HG03045 (cell line): ENCODE measurements at regions not wholly inside any gene's neighbourhood (a gene's known extent, or its start where the extent isn't known, plus 50 kb on each side); places are given as distances from the start of the nearest gene placed in this dataset.

Source experiments
- ATAC-seq: cut with Tn5 transposase; IDR thresholded peaks from one replicate; pipeline ENCODE4 v1.9.1; 2021; ENCODE audit warnings: mild to moderate bottlenecking, moderate library complexity; ENCODE audit not compliant: unreplicated experiment

GRCh38 chr11:103622296-103622695 is 414.1 kb upstream of the DDI1 start:
- ATAC-seq: no peak

DNA sequence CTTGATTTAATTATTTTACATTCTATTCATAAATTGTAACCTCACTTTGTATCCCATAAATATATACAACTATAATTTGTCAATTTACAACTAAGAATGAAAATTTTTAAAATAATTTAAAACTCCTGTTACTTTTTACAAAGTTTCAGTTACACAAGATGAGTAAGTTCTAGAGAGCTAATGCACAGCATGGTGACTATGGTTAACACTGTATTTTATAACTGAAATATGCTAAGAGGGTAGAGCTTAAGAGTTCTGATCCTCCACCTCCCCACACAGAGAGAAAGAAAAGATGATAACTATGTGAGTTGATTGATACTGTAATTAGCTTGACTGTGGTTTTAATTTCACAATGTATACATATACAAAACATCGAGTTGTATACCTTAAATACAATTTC is 412.5 kb upstream of the DDI1 start:
- no peak for ATAC-seq

DNA sequence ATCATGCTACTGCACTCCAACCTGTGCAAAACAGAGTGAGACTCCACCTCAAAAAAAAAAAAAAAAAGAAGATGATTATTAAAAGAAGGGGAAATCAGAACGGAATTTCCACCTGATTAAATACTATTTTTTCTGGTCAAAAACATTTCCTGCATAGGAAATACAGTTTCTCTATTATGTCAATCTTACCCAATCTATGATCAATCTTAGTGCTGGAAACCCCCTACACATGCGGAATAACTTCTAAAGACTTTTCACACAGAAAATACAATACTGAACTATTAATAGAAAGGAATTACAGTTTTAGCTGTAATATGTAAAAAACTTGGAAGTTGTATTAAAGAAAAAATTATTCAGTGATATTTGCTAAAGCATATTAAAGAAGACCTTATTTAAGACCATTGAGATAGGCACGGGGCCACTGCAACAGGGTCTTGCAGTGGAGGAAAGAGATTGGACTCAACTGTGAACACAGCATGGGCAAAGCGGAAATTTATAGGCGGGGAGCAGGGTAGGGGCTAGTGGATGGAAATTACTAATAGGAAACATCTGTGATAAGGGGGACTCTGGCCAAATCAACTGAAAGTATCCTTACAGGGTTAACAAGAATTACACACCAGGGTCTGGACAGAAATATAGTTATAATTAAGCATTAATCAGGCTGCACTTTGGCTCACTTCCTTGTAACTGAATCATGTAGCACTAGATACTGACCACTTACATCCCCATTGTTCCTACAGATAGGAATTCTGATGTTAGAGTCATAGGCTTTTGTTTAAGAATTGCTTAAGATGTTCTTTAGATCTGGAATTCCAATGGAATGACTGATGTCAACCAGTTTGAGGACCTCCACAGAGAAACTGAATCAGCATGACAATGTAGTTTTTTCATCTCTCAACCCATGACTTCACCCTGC is 411.5 kb upstream of the DDI1 start:
- no peak for ATAC-seq

GRCh38 chr11:103625624-103625965 is 410.8 kb upstream of the DDI1 start:
- ATAC-seq: no peak

GRCh38 chr11:103628121-103628520 is 408.3 kb upstream of the DDI1 start:
- ATAC-seq: no peak

- ATAC-seq: no peak
Observed at GRCh38 chr11:103631841-103632240, 404.6 kb upstream of the DDI1 start.

DNA sequence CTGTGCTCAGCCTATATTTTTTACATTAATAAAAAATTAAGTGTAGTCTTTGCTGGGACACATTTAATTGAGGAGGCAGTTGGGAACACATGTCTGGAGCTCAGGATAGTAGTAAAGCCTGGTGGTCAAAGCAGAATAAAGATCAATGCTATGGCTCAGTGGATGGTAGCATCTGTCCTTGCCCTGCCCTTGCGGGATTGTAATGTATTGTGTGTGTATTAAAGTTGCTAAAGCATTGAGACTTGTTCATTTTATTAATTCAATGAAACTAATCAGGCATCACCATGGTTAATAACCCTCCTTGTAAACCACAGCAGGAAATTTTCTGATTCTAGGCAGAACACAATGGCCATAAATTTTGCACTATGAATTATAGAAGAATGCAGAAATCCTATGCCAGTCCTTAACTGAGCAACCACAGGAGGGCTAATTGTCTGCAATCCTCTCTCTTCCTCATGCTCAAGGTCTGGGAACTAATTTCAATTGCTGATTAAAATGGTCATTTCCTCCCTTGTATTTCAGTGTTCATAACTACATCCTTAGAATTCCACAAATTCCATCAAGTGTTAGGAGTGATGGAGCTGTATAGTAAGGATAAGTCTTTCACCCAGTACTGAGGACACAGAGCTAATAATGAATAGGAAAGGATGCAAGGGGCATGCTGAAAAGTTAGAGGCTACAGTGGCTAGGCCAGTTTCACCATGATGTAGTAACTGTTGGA is 403.2 kb upstream of the DDI1 start:
- no peak for ATAC-seq

DNA sequence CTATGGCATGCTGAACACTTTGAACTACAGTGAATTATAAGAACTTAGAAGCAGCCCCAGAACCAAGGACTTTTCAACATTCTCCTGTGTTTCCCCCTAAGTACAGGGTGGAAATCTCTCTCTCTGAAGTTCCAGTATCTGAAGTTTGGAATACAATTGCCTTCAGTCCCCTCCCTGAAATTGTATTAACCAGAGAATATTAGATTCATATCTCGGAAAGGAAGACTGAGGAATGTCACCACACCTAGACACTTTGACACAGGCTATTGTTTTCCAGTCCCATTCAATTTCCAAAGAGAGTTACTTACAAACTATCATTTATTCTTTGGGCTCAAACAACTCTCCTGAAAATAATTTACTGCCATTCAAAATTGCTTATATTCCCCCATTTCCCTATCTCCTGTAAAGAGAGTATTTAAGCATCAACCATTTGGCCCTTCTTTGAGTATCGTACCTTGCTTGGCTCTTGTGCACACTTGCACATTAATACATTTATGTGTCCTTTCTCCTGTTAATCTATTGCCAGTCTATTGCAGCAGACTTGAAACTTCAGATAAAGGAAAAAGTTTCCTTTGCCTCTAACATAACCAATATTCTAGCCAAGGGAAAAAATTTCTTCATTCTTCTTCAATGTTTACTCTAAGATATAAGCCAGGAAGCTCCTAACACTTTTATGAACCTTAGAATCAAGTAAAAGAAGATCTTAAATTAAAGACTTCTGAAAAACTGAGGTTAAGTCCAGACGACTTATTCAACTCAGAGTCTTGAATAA is 402.4 kb upstream of the DDI1 start:
- ATAC-seq: no peak

- ATAC-seq: no peak
Observed at GRCh38 chr11:103636232-103636631, 400.2 kb upstream of the DDI1 start.

- ATAC-seq: no peak
Observed at GRCh38 chr11:103637295-103637694, 399.1 kb upstream of the DDI1 start.

DNA sequence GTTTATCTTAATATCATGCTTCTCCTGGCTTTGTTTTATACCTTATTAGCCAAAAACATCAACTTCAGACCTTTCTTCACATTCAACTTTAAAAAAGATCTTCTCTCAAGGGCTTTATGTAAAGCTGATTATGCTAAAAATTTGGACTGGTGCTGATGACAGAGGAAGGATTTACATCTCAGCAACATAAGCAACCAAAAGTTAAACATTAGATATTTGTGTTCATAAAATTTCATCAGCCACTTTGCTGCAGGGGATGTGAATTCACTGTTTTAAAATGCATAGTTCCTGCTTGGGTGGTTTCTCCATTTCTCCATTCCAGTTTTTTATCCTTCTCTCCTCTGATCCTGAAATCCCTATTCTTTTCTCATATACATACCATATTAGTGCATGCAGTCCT is 398.6 kb upstream of the DDI1 start:
- ATAC-seq: no peak

DNA sequence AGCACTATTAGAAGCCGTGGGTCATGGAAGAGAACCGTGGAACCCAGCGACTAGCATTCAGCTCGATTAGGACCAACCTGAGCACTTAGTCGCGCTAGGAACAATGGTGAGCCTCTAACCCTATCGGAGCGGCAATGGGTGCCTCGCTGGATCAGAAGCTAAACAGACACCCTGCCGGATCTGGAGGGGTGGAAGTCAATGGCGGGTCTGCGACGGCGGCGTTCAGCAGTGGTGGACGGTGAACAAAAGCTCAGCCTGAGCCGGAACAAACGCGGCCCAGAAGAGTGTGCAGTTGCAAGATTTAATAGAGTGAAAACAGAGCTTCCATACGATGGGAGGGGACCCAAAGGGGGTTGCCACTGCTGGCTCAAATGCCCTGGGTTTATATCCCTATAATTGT is 391.8 kb upstream of the DDI1 start:
- ATAC-seq: no peak

DNA sequence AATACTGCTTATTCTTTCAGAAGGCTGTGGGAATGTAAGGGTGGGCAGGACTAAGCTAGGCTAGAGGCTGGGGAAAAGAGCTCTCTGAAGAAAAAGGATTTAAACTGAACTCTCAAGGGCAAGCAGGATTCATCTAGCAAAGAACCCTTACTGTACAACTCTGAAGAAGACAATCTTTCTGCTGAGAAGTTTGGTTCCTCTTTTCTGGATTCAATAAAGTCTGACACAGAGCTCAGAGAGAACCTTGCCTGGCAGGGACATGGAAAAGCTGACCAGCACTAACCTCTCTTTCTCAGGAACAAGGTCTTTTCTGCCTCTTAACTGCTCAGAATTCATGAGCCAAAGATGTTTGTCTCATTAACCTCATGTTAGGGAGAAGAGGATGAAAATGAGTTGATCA is 388.4 kb upstream of the DDI1 start:
- no peak for ATAC-seq

- no peak for ATAC-seq
Observed at GRCh38 chr11:103648670-103649400, 387.6 kb upstream of the DDI1 start.

GRCh38 chr11:103649401-103649895 is 387.0 kb upstream of the DDI1 start:
- ATAC-seq: no peak

GRCh38 chr11:103650330-103650729 is 386.1 kb upstream of the DDI1 start:
- no peak for ATAC-seq

- no peak for ATAC-seq
Observed at GRCh38 chr11:103651341-103651998, 385.0 kb upstream of the DDI1 start.

- ATAC-seq: no peak
Observed at GRCh38 chr11:103652013-103652412, 384.4 kb upstream of the DDI1 start.

DNA sequence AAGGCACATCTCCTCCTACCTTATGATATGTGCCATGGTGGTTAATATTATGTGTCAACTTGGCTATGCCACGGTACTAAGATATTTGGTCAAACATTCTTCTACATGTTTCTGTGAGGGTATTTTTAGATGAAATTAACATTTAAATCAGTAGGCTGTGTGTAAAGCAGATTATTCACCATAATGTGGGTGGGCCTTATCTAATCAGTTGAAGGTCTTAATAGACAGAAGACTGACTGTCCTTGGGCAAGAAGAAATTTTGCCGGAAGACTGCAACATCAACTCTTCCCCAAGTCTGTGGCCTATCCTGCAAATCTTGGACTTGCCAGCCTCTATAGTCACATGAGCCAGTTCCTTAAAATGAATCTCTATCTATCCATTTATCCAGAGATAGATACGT is 380.1 kb upstream of the DDI1 start:
- ATAC-seq: no peak

- ATAC-seq: no peak
Observed at GRCh38 chr11:103659206-103659618, 377.2 kb upstream of the DDI1 start.
